ENCODE measurements at regions not wholly inside any gene's neighbourhood (a gene's known extent, or its start where the extent isn't known, plus 50 kb on each side); places are given as distances from the start of the nearest gene placed in this dataset.

- no peak for TF ChIP-seq EP300 (IDR thresholded peaks at IDR 0.05; ENCODE audit: low read depth)
- no peak for TF ChIP-seq POLR2AphosphoS5 (IDR thresholded peaks at IDR 0.05)
- no peak for TF ChIP-seq CTCF (IDR thresholded peaks at IDR 0.05)
- no peak for TF ChIP-seq POLR2A (IDR thresholded peaks at IDR 0.05)
Observed at GRCh38 chr9:108245901-108246300, 609.9 kb downstream of the ACTL7B start.

Measured in transverse colon (tissue), 4 donors.